ENCODE measurements at regions not wholly inside any gene's neighbourhood (a gene's known extent, or its start where the extent isn't known, plus 50 kb on each side); places are given as distances from the start of the nearest gene placed in this dataset.
"Not testable (repeated sequence)": the region's sequence is repeated elsewhere in the genome, so short reads cannot be mapped to it uniquely, and the experiment has no call there.

DNA sequence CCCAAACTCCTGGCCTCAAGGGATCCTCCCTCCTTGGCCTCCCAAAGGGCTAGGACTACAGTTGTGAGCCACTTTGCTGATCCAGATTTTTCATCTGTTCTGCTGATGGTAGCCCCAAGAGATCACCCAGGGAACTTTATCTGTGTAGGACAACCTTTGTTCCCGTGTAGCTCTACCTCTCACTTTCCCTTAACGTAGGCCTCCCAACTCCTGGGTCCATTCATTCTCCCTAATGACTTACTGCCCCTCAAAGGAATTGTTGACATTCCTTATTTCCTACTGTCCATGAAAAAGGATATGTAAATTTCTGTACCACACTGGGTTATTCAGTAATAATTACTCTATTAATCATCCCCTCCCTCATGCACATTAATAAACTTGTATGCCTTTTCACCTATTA lies 51.0 kb upstream of the PHF24 start:
- DNase-seq = no peak

- DNase-seq = peak in 1 of 2 experiments; percentile 39
Measured at GRCh38 chr9:34899535-34900158, 58.4 kb upstream of the PHF24 start.

GRCh38 chr9:34898846-34899245 lies 59.2 kb upstream of the PHF24 start:
- no peak for DNase-seq

GRCh38 chr9:34896112-34896511 lies 62.0 kb upstream of the PHF24 start:
- DNase-seq = peak in 1 of 2 experiments; percentile 2

DNA sequence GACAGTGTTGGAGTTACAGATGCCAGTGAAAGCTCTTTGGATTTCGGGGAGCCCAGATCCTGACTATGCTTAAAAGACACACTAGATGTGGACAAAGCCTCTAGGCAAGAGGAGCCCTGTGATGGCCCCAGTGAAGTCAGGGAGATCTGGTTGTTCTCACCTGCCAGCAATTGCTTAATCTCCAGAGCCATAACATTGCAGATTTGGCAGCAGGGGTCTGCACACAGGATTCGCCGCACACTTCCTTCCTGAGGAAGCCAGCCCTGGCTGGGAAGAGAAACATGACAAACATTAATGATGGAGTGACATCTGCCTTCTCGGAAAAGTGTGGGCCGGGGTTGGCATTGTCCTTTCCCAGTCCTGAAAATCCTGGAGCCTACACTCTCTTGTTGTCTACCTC lies 65.2 kb upstream of the PHF24 start:
- no peak for DNase-seq

DNA sequence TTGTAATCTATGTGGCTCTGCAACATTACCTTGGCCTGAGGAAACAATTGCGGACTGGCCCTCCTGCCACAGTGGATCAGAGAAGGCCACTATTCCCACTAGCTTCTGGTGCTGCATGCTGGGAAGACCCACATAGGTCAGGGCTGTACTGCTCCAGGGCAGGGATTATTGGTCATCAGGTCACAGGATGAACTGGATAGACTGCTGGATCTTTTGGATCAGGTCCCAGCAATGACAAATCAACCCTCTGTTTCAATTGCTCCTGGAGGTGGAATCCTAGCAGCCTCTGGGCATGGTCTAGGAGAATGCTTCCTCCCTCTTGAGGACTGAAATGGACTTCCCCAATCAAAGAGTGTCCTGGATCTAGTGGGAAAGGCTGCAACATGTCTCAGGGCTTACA lies 66.7 kb upstream of the PHF24 start:
- DNase-seq = no peak

- DNase-seq = no peak
Measured at GRCh38 chr9:34887841-34888240, 70.2 kb upstream of the PHF24 start.

- no peak for DNase-seq
Measured at GRCh38 chr9:34884747-34885189, 73.3 kb upstream of the PHF24 start.

DNA sequence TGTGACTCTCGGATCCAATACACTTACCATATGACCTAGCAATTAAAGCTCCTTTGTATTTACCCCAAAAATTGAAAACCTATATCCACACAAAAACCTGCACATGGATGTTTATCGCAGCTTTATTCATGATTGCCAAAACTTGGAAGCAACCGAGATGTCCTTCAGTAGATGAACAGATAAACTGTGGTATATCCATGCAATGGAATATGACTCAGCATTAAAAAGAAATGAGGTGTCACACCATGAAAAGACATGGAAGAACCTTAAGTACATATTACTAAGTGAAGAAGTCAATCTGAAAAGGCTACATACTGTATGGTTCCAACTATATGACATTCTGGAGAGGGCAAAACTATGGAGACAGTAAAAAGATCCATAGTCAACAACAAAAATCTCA lies 82.0 kb upstream of the PHF24 start:
- DNase-seq = no peak

DNA sequence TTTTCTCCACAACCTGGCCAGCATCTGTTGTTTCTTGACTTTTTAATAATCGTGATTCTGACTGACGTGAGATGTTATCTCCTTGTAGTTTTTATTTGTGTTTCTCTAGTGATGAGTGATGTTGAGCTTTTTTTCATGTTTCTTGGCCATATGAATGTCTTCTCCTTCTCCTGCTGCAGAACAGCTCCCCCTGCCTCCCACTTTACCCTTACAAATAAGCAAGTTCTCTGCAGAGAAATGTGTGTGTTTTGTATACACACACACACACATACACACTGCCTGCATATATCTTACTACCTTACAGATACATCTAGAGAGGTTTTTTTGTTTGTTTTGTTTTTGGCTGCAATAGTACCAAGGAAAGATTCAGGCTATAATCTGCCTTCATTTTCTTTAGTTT lies 88.7 kb upstream of the PHF24 start:
- DNase-seq = peak in 1 of 2 experiments; percentile 2

DNA sequence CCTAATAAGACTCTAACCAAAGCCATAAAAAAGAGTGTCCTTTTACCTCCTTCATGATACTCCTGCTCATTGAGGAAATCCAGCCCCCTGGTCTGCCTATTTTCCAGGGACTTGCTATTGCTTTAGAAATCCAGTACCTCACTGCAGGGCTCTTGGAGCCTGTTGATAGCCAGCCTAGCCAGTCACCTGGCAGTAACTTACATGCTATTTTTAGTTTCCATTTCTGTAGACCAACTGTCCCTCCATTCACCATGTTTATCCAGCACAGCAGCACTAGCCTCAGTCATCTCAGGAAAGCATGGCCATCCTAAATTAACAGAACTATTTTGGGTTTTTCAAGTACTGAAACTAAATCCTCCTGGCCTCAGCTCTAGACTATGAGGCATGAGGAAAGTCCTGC lies 91.5 kb upstream of the PHF24 start:
- no peak for DNase-seq

DNA sequence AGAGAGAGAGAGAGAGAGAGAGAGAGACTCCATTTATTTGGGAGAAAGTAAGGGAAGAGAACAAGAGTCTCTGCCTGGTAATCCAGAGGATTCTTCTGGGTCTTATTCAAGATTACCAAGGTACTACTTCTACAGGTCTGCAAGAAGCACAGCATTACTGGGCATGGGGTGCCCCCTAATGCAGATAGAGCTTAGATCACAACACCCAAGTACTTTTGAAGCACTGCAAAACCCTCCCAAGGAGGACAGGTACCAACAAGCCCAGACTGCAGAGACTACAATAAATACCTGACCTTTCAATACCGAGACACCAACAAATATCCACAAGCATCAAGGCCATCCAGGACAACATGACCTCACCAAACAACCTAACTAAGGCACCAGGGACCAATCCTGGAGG lies 94.7 kb upstream of the PHF24 start:
- no peak for DNase-seq

DNA sequence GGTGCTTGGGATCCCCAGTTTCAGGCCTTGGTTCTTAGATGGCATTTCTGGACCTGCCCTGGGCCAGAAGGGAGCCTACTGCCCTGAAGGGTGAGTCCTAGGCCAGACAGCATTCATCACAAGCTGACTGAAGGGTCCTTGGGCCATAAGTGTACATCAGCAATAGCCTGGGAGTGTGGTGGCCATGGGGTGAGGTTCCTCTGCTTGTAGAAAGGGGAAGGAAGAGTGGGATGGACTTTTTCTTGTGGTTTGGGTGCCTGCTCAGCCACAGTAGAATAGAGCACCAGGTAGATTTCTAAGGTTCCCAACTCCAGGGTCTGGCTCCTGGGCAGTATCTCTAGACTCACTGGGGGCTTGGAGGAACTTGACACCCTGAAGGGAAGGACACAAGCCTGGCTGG lies 95.2 kb upstream of the PHF24 start:
- DNase-seq = no peak

DNA sequence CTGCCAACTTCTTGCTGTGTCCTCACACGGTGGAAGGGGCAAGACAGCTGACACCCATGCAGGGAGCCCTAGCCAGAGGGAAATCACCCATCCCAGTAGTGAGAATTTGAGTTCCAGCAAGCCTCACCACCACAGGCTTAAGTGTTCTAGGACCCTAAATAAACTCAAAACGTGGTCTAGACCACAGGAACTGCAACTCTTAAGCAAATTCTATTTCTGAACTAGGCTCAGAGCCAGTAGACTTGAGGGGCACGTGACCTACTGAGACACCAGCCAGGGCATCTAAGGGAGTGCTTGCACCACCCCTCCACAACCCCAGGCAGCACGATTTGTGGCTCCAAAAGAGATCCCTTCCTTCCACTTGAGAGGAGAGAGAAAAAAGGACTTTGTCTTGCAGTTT lies 96.0 kb upstream of the PHF24 start:
- DNase-seq = no peak

DNA sequence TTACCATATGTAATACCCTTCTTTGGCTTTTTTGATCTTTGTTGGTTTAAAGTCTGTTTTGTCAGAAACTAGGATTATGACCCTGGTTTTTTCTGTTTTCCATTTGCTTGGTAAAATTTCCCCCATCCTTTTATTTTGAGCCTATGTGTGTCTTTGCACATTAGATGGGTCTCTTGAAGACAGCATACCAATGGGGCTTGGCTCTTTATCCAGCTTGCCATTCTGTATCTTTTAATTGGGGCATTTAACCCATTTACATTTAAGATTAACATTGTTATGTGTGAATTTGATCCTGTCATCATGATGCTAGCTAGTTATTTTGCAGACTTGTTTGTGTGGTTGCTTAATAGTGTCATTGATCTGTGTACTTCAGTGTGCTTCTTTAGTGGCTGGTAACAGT lies 103.1 kb upstream of the PHF24 start:
- DNase-seq = not testable (repeated sequence)

DNA sequence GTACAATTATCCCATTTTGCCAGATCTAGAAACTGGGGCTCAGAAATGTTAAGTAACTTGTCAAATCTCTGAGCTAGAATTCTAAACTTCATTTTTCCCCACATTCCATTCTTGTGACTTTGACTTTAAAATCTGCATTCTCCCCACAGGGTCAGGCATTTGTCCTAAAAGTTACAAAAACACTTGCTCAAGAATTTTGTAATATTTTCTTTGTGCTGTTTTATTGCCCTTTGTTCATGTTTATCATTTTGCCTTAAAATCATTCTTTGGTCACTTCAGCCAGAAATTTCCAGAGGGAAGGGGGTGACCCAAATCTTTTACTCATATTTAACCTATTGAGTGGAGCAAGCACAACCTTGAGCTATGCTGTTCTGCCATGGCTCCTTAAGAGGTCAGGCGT lies 120.1 kb upstream of the CCL21 start:
- DNase-seq = no peak

GRCh38 chr9:34826999-34827538 lies 117.1 kb upstream of the CCL21 start:
- DNase-seq = no peak

DNA sequence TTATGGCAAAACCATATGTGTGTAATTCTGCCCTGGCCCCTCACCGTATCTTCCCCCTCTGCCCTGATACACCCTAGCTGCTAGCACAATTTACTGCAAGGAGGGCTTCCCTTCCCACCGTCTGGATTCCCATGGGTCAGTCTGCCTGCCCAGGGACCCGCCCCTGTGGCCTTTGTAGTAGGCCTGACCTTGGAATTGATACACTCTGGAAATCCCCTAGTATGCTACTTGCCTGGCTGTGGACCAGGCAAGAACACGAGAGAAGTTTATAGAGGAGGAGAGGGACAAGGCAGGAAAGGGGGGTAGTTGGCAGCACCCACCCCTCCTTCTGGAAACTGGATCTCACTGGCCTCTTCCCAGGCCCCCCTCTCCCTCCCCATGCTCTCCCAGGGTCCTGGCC lies 115.8 kb upstream of the CCL21 start:
- DNase-seq = no peak

GRCh38 chr9:34823778-34824177 lies 113.8 kb upstream of the CCL21 start:
- DNase-seq = no peak

DNA sequence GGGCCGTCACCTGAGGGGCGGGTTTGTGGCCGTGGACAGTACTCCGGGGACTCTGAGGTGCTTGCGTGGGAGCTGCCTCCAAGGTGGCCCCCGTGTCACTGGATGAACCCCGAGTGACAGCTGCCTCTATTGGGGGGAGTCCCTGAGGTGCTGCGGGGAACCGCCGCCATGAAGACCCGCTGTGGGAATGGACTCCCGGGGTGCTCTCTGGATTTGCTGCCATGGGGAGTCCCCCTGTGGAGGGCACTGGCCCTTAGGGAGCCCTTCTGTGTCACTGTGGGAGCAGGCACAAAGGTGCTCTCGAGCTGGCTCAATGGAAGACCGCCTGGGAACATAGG lies 100.2 kb upstream of the CCL21 start:
- no peak for DNase-seq

GRCh38 chr9:34809504-34810186 lies 99.7 kb upstream of the CCL21 start:
- no peak for DNase-seq

- DNase-seq = no peak
Measured at GRCh38 chr9:34802916-34803315, 93.0 kb upstream of the CCL21 start.

DNA sequence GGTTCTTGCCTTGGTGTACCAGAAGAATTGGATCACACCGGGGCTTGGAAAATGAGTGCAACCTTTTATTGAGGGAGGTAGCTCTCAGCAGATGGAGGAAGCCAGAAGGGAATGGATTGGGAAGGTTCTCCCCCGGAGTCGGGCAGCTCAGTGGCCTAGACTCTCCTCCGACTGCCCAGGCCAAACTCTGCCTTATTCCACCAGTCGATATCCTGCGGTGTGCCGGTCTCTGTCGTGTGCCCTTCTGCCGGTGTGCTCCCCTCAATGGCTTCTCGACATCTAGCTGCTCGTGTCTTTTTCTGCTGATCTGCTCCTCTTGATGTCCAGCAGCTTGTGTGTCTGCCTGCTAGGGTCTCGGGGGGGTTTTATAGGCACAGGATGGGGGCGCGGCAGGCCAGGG lies 87.4 kb upstream of the CCL21 start:
- no peak for DNase-seq

DNA sequence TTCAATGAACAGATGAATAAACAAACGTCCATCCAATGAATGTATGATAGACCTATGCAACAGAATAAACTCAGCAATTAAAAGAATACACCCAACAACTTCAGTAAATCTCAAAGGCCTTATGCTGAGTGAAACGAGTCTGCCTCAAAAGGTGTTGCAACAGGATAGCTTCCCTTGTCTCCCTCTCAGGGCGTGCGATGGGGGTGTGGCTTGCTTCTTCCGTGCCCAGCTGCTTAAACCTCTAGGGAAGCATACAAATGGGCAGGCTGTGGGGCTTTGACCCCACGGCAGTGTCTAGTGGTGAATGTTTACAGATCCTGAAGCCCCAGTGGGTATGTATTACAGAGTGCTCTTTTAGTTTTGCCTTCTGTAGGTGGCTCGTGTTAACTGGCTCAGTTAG lies 87.0 kb upstream of the CCL21 start:
- no peak for DNase-seq

GRCh38 chr9:34793428-34793827 lies 83.5 kb upstream of the CCL21 start:
- no peak for DNase-seq
